ENCODE measurements at regions not wholly inside any gene's neighbourhood (a gene's known extent, or its start where the extent isn't known, plus 50 kb on each side); places are given as distances from the start of the nearest gene placed in this dataset.

GRCh38 chr6:51314965-51315364, 496.3 kb downstream of the TFAP2B start:
- TF ChIP-seq CTCF (CRISPR knock-in tag; IDR thresholded peaks at IDR 0.05): no peak
- no peak for TF ChIP-seq POLR2A (IDR thresholded peaks at IDR 0.05; ENCODE audit: insufficient read depth in 1 of 2, low read depth in 2 of 2, low read length in 2 of 2)
- TF ChIP-seq YEATS2 (CRISPR knock-in tag; IDR thresholded peaks at IDR 0.05; ENCODE audit: borderline replicate concordance): no peak
- no peak for TF ChIP-seq CHCHD3 (CRISPR knock-in tag; IDR thresholded peaks at IDR 0.05)
- TF ChIP-seq, protein P1, sequence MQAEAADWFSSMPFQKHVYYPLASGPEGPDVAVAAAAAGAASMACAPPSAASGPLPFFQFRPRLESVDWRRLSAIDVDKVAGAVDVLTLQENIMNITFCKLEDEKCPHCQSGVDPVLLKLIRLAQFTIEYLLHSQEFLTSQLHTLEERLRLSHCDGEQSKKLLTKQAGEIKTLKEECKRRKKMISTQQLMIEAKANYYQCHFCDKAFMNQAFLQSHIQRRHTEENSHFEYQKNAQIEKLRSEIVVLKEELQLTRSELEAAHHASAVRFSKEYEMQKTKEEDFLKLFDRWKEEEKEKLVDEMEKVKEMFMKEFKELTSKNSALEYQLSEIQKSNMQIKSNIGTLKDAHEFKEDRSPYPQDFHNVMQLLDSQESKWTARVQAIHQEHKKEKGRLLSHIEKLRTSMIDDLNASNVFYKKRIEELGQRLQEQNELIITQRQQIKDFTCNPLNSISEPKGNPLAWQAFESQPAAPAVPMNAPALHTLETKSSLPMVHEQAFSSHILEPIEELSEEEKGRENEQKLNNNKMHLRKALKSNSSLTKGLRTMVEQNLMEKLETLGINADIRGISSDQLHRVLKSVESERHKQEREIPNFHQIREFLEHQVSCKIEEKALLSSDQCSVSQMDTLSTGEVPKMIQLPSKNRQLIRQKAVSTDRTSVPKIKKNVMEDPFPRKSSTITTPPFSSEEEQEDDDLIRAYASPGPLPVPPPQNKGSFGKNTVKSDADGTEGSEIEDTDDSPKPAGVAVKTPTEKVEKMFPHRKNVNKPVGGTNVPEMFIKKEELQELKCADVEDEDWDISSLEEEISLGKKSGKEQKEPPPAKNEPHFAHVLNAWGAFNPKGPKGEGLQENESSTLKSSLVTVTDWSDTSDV (CRISPR knock-in tag; IDR thresholded peaks at IDR 0.05): no peak
- no peak for TF ChIP-seq POLR2AphosphoS5 (IDR thresholded peaks at IDR 0.05; ENCODE audit: low read depth, low read length)
- no peak for TF ChIP-seq BHLHE40 (IDR thresholded peaks at IDR 0.05; ENCODE audit: low read length)
